Fibroblast of pulmonary artery (primary cell): ENCODE measurements at regions not wholly inside any gene's neighbourhood (a gene's known extent, or its start where the extent isn't known, plus 50 kb on each side); places are given as distances from the start of the nearest gene placed in this dataset.

Experiments used
- DNase-seq: peaks from one replicate; pipeline ENCODE4 v3.0.0-alpha.2; 2010; ENCODE audit warnings: low read depth
- H3K4me3 ChIP-seq: replicated peaks from 2 replicates; pipeline ENCODE4 v1.5.1; 2011; ENCODE audit warnings: low read depth, mild to moderate bottlenecking, control low read depth, low read length, moderate library complexity
- TF ChIP-seq, protein P1 (sequence below): IDR thresholded peaks from 2 replicates; pipeline ENCODE4 v1.5.1; 2011; ENCODE audit warnings: mild to moderate bottlenecking, control low read depth, low read length, inconsistent platforms; ENCODE audit errors: missing control alignments

DNA sequence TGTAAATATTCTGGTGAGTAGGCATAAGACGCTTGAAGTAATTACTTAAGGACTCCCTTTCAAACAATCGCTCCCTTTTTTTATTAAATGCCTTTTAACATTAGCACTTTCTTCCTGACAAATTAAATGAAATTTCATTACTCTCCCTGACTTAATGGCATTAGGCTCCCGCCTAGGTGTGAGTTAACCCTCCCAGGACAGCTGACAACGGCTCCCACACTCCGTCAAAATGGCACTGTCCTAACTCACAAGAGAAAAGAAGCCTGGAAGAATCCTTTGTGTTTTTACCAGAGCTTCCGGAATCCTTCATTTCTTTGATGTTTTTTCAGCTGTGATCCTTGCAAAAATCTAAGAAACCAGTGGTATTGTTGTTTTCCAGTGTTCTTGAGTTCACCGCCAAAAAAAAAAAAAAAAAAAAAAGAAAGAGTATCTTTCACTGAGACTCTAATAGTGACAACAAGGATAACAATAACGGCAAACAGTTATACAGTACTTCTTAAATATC is 861.0 kb upstream of the NR2F2 start:
- no peak for DNase-seq
- no peak overlapping the region for H3K4me3 ChIP-seq
- TF ChIP-seq, protein P1, sequence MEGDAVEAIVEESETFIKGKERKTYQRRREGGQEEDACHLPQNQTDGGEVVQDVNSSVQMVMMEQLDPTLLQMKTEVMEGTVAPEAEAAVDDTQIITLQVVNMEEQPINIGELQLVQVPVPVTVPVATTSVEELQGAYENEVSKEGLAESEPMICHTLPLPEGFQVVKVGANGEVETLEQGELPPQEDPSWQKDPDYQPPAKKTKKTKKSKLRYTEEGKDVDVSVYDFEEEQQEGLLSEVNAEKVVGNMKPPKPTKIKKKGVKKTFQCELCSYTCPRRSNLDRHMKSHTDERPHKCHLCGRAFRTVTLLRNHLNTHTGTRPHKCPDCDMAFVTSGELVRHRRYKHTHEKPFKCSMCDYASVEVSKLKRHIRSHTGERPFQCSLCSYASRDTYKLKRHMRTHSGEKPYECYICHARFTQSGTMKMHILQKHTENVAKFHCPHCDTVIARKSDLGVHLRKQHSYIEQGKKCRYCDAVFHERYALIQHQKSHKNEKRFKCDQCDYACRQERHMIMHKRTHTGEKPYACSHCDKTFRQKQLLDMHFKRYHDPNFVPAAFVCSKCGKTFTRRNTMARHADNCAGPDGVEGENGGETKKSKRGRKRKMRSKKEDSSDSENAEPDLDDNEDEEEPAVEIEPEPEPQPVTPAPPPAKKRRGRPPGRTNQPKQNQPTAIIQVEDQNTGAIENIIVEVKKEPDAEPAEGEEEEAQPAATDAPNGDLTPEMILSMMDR: no peak

DNA sequence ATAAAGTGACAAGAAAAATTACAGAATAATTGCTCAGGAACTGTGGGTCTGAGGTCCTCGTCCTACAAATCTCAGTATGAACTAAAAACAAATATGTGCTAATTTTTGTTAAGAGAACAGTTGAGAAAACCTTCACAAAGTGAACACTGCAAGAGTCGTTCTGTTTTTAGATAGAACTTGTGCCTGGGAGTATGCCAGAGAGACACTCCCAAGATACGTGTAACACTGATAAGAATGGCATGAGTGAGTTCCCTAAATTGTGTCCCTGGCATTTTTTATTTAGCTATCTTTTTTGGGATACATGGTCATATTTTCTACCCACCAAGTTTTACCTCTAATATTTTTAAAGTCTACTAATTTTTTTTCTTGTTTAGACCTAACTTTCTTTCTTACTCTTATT is 860.0 kb upstream of the NR2F2 start:
- H3K4me3 ChIP-seq: no peak overlapping the region
- no peak for DNase-seq
- TF ChIP-seq, protein P1: no peak

DNA sequence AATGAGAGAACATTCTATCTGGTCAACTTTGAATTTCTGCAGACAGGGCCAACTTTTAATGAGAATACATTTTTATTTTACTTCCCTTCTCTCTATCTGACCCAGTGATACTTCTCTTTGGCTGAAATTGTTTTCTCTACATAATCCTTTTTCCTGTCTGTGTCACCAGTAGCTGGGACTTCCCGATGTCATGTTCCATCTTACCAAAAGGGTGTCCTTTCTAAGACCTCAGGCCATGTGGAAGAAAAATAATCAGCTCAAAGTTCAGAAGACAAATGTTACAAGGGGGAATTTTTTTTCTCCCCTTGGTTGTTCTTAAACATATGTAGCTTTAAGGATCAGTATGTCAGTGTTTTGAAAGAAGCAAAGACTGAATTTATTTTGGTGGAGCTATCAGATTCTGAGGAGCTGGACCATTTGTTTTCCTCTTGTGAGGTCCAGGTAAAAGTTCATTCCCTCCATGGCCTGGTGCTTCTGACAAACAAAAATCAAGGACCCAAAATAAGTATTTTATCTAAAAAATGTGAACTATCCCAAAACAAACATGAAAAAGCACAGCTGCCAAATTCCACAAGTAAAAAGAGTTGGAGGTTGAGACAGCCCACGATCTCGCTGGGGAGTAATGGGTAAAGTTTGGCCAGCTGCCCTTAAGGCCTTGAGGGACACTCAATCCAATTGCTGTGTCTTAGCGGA is 859.4 kb upstream of the NR2F2 start:
- no peak overlapping the region for H3K4me3 ChIP-seq
- peak; percentile 83 for DNase-seq
- TF ChIP-seq, protein P1: no peak

DNA sequence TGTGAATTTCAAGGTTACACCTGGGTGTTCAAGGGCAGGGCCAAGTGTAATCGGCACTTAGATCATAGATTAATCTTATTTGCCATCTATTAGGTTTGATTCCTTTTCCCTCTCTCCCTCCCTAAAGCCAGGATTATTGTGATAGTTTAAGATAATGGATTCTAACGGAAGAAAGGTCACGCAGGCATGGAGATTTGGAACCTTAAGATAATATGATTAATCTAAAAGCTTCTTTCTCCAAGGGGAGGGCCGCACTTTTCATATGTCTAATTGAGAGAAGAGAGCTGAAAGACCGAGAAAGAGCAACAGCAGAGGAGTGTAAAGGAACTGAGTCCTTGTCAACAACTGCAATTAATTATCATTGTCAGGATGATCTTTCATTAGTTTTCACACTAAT is 858.8 kb upstream of the NR2F2 start:
- DNase-seq: no peak
- TF ChIP-seq, protein P1: no peak
- H3K4me3 ChIP-seq: no peak overlapping the region

DNA sequence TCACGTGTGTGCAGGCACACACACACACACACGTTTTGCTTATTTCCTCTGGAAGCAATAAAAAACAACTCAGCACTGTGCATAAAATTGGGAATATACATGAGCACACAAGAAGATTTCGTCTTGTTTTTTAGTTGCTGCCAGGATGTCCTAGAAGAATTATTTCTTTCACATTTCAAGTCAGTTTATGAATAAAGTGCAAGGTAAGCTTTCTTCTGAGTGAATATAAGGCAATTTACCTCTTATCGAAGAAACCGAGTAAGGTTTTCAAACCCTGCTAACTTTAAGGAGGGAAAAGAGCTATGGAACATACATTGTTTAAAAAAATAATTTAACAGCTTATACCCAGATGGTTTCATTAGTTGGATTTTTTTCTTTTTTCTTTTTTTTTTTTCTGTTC is 855.4 kb upstream of the NR2F2 start:
- DNase-seq: no peak
- TF ChIP-seq, protein P1: no peak
- H3K4me3 ChIP-seq: no peak overlapping the region

DNA sequence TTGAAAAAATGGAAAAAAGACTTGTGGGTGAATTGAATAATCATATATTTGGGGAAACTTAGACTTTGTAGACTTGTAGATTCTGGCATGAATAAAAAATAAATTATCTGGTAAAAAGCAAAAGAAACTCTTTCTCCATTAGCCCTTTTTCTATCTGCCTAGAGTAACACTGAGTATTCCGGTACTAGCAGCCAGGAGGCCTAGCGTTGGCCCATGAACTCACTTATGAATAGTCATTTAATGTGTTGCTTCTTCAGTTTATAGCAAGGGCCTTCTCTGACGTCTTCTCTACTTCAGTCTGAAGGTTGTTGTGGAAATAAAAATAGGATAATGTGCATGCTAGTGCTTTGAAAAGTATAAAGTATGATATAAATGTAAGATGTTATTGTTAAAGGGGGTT is 851.2 kb upstream of the NR2F2 start:
- TF ChIP-seq, protein P1: no peak
- no peak for DNase-seq
- no peak overlapping the region for H3K4me3 ChIP-seq

DNA sequence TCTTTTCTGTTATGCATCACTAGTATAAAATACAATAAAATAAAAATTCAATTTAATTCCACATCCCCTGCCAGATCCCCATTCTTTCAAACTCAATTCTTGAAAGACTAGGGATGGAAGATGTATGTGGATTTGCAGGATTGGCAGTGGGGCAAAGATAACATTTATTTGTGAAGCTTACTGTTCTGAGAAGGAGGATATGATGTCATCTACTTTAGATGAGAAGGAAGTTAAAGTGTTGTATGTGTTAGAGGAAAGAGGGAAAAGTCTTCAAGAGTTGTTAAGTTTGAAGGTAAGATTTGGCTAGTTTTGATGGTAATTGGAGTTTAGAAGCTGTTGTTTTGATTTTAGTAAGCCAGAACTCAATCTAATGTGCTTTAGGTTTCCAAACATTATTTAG is 845.1 kb upstream of the NR2F2 start:
- TF ChIP-seq, protein P1: no peak
- no peak overlapping the region for H3K4me3 ChIP-seq
- DNase-seq: peak; percentile 11
